Neural cell (in vitro differentiated cells): ENCODE measurements at regions not wholly inside any gene's neighbourhood (a gene's known extent, or its start where the extent isn't known, plus 50 kb on each side); places are given as distances from the start of the nearest gene placed in this dataset.

Source experiments
- CTCF ChIP-seq: fragments of 450-650 bp; IDR thresholded peaks from 2 replicates; pipeline ENCODE4 v1.5.1; 2014; ENCODE audit warnings: antibody characterized with exemption, mild to moderate bottlenecking, moderate library complexity; ENCODE audit not compliant: poor library complexity, severe bottlenecking
- EZH2 ChIP-seq: fragments of 200-600, 300-800 bp; shearing (Covaris generic), sonication (generic); IDR thresholded peaks from 2 replicates; pipeline ENCODE4 v1.6.1; 2014; ENCODE audit warnings: antibody characterized with exemption, low read length, borderline replicate concordance, mild to moderate bottlenecking; ENCODE audit not compliant: insufficient read depth, poor library complexity, severe bottlenecking
- TAF1 ChIP-seq: IDR thresholded peaks from 2 replicates; pipeline ENCODE4 v1.6.1; 2012; ENCODE audit warnings: low read depth
- TF ChIP-seq, protein P1 (sequence below): IDR thresholded peaks from 2 replicates; pipeline ENCODE4 v1.6.1; 2012; ENCODE audit warnings: borderline replicate concordance

DNA sequence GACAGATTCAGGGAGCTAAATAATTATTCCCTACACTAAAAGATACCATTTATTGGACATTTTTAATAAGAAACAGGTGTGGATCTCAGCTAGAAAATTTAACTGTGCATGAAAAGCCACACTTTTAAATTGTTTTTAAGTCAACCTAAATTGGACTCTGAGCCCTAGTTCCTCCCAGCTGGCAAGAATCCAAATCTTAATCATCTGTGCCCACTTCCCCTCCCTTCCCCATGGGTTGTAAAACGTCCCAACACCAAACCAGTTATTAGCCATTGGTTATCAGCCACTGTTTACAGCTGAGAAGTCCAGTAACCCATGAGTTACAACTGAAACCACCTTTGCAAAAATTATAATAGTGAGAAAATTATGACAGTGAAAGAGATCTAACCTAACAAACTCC is 125.6 kb upstream of the S100G start:
- TF ChIP-seq EZH2 = no peak
- no peak for TF ChIP-seq TAF1
- TF ChIP-seq CTCF = no peak
- TF ChIP-seq, protein P1, sequence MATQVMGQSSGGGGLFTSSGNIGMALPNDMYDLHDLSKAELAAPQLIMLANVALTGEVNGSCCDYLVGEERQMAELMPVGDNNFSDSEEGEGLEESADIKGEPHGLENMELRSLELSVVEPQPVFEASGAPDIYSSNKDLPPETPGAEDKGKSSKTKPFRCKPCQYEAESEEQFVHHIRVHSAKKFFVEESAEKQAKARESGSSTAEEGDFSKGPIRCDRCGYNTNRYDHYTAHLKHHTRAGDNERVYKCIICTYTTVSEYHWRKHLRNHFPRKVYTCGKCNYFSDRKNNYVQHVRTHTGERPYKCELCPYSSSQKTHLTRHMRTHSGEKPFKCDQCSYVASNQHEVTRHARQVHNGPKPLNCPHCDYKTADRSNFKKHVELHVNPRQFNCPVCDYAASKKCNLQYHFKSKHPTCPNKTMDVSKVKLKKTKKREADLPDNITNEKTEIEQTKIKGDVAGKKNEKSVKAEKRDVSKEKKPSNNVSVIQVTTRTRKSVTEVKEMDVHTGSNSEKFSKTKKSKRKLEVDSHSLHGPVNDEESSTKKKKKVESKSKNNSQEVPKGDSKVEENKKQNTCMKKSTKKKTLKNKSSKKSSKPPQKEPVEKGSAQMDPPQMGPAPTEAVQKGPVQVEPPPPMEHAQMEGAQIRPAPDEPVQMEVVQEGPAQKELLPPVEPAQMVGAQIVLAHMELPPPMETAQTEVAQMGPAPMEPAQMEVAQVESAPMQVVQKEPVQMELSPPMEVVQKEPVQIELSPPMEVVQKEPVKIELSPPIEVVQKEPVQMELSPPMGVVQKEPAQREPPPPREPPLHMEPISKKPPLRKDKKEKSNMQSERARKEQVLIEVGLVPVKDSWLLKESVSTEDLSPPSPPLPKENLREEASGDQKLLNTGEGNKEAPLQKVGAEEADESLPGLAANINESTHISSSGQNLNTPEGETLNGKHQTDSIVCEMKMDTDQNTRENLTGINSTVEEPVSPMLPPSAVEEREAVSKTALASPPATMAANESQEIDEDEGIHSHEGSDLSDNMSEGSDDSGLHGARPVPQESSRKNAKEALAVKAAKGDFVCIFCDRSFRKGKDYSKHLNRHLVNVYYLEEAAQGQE = no peak
